Stimulated activated CD8-positive, alpha-beta memory T cell treated with anti-CD3 and anti-CD28 coated beads, Interleukin-15, amount 100 ng/mL, for 4 hours (primary cell): ENCODE measurements at regions not wholly inside any gene's neighbourhood (a gene's known extent, or its start where the extent isn't known, plus 50 kb on each side); places are given as distances from the start of the nearest gene placed in this dataset.
"Not testable (repeated sequence)": the region's sequence is repeated elsewhere in the genome, so short reads cannot be mapped to it uniquely, and the experiment has no call there.

Experiments used
- DNase-seq, 2 donors: peaks; one replicate each; pipeline ENCODE4 v3.0.0-alpha.2; 2020; ENCODE audit warnings: low read depth in 2 of 2

DNA sequence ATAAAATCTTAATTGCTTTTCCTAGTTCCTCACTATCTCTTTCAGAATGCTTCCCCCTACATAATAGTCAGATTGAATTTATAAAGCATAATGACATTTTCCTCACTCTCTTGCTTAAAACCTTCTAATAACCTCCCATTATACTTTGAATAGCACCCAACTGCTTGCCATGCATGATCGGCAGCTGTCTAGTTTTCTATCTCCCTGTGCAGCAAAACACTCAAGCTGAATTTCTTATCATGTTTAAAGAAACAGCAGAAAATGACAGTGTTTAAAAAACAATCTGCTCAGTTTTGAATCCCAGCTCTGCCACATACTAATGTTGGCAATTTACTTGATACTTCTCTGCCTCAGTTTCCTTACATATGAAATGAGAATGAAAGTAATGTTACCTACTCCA is 947.1 kb upstream of the HS3ST1 start:
- DNase-seq, result no peak

- DNase-seq, result not testable (repeated sequence)
Observed at GRCh38 chr4:12365869-12366268, 937.2 kb upstream of the HS3ST1 start.

DNA sequence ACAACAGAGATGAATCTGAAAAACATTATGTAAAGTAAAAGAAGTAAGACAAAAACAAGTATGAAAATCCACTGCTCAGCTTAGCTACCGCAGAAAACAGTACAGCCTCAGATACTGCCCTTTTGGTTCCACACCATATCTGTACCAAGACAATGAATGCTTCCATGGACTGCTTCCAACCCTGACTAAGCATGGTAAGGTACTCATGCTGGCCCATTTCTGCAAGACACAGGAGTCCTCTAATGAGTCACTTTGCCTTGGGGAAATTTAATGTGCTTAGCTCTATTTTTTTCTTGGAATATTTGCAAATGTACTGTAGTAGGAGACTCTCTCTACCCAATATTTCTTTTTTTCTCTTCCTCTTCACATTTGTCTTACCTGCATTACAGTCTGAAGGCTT is 931.7 kb upstream of the HS3ST1 start:
- DNase-seq, result no peak

GRCh38 chr4:12359420-12359819 is 930.7 kb upstream of the HS3ST1 start:
- no peak for DNase-seq

DNA sequence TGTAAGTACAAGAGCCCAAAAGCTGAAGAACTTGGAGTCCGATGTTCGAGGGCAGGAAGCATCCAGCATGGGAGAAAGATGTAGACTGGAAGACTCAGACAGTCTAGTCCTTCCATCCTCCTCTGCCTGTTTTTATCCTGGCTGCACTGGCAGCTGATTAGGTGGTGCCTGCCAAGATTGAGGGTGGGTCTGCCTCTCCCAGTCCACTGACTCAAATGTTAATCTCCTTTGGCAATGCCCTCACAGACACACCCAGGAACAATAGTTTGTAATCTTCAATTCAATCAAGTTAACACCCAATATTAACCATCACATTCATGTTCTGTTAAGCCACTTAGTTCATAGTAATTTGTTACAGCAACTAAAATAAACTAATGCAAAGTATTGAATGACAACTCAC is 904.4 kb upstream of the HS3ST1 start:
- DNase-seq, result not testable (repeated sequence)

- no peak for DNase-seq
Observed at GRCh38 chr4:12324965-12325364, 896.3 kb upstream of the HS3ST1 start.

GRCh38 chr4:12319765-12320164 is 891.1 kb upstream of the HS3ST1 start:
- no peak for DNase-seq

DNA sequence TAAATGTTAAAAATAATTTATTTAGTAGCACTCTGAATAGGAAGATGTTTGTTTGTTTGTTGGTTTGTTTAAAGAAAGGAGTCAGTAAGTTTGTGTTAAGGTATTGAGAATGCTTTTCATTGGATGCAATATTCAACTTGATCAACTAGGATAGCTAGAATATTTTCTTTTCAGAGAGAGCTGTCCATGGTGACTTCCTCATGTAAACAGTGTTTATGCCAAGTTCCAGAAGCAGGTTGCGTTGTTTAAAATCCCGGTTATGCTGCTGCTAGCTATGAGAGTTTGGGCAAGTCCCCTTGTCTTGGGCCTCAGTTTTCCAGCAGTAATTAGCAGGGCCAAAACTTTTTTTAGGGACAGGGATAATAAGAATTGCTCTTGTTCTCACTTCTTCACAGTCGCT is 876.2 kb upstream of the HS3ST1 start:
- no peak for DNase-seq

DNA sequence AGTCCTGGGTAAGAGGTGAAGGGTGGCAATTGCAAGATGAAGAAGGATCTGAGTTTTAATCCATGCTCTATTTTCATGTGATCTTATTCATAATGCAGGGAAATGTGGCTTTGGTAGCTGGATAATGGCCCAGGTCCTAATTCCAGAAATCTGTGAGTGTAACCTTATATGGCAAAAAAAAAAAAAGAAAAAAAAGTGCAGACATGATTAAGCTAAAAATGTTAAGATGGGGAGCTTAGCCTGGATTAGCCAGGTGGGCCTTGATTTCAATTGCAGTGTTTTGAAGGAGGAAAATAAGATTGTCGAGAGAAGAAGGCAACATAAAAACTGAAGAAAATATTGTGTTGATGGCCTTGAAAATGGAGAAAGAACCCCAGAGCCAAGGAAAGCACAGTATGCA is 867.7 kb upstream of the HS3ST1 start:
- no peak for DNase-seq

DNA sequence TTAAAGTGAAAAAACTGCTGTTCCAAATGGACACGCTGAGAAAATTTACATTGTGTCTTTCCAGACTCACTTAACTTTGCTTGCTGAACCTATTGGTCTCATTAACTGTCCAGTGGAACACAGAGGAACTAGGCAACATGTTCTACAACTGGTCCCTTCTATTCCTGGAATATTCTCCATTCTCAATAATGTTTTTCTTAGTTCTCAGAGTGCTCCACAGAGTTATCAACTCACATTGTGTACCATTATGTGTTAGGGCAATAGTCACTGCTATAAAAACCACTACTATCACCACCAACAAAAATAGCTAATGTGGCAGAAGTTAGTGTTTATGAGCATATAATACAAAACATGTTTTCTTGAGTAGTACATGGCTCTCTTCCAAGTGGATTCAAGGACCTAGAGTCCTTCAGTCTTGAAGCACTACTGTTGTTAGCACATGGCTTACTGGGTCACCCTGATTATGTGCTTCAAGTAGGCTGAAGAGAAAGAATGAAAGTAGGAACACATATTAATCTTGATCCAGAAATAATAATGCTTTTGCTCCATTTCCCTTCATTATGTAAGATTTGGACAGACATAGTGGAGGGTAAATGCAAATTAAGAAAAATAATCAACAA is 865.3 kb upstream of the HS3ST1 start:
- no peak for DNase-seq

- DNase-seq, result no peak
Observed at GRCh38 chr4:12286351-12286750, 857.7 kb upstream of the HS3ST1 start.

GRCh38 chr4:12270546-12270945 is 841.9 kb upstream of the HS3ST1 start:
- no peak for DNase-seq

DNA sequence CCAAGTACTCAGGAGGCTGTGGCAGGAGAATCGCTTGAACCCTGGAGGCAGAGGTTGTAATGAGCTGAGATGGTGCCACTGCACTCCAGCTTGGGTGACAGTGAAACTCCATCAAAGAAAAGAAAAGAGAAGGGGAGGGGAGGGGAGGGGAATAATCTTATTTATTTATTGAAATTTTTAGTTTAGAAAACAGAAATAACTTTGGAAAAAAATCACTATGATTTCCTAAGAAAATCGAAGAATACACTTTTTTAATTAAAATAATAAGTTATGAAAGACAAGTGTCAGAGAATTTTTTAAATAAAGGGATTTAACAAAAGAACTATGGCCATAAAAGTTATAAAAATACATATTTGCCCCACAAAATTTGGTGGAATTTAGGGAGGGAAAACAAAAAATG is 836.9 kb upstream of the HS3ST1 start:
- DNase-seq, result no peak

- no peak for DNase-seq
Observed at GRCh38 chr4:12260453-12260852, 831.8 kb upstream of the HS3ST1 start.

DNA sequence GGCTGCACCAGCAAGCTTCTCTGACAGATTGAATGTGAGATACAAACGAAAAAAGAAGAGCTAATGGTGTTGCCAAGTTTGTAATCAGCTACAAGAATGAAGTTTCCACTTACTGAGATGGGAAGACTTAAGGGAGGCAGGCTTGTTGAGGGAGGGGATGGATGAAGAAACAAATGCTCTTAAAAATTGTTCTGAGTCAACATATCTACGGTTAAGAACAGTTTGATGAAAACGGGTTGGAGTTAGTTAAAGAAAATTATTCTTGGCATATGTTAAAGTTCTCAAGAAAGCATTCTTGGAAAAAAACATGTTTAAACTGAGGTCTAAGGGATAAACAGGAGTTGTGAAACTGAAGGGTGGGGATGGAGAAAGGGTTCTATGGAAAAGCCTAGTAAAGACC is 816.3 kb upstream of the HS3ST1 start:
- no peak for DNase-seq

DNA sequence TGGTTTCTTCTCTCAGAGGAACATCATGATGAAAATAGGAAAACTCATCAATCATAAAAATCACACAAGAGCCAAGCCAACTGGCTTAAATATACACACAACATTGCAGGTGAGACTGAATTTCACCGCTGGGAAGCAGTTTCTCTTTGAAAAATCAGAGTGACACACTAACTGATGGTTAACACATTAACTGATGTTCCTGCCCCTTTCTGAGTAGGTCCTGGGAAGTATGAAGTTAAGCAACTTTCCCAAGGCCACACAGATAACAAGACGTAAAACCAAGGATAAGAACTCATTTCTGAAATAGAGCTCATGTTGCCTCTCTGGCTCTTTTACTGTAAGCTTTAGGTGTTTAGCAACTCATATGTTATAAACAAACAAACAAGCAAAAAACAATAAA is 813.7 kb upstream of the HS3ST1 start:
- DNase-seq, result no peak

GRCh38 chr4:12239897-12240636 is 811.4 kb upstream of the HS3ST1 start:
- no peak for DNase-seq

- DNase-seq, result no peak
Observed at GRCh38 chr4:12231098-12231497, 802.4 kb upstream of the HS3ST1 start.

- no peak for DNase-seq
Observed at GRCh38 chr4:12221031-12221430, 792.3 kb upstream of the HS3ST1 start.

DNA sequence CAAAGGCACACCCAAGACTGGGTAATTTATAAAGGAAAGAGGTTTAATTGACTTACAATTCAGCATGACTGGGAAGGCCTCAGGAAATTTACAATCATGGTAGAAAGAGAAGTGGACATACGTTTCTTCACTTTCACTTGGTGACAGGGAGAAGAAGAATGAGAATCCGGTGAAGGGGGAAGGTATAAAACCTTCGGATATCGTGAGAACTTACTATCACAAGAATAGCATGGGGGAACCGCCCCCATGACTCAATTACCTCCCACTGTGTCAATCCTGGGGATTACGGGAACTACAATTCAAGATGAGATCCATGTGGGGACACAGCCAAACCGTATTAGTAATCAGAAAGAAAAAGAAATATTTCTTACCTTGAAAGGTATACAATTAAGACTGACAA is 782.9 kb upstream of the HS3ST1 start:
- no peak for DNase-seq

GRCh38 chr4:12207396-12207795 is 778.7 kb upstream of the HS3ST1 start:
- DNase-seq, result no peak

DNA sequence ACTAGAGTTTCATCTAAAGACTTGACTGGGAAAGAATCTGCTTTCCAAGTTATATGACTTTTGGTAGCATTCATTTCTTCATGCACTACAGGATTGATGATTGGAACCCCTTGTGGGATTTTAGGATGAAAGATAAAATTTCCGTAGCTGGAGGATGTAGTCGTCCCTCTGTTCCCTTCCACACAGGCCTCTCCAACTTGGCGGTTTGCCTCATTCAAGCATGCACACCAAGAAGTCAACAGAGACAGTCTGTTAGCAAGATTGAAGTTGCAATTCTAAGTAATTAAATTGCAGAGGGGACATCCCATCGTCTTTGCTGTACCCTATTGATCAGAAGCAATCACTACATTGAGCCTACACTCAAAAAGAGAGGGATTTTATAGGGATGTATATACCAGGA is 777.4 kb upstream of the HS3ST1 start:
- no peak for DNase-seq

DNA sequence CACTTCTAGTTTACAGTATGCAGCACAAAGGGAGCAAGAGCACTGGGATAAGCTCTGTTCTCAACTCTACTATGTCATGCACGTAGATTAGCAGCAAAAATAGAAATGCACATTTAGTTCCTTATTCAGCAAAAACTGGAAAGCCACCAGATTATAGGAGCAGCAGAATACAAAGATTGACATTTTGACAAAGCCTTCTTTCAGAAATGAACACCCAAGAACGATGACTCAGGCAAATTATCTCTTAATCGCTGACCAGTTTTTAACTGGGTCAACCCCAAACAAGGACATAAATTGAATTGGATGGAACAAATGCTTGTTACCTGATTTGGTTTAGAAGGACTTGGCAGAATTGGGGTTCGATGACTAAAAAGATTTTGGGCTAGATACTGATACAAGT is 775.3 kb upstream of the HS3ST1 start:
- no peak for DNase-seq

- DNase-seq, result no peak
Observed at GRCh38 chr4:12200226-12200625, 771.5 kb upstream of the HS3ST1 start.
